ENCODE measurements at regions not wholly inside any gene's neighbourhood (a gene's known extent, or its start where the extent isn't known, plus 50 kb on each side); places are given as distances from the start of the nearest gene placed in this dataset.
A peak's percentile ranks its signal among the peaks of the same experiment; 100 is the strongest.

GRCh38 chr2:24439971-24440340 lies 51.1 kb upstream of the NCOA1 start:
- no peak for DNase-seq

GRCh38 chr2:24439280-24439970 lies 51.6 kb upstream of the NCOA1 start:
- no peak for DNase-seq

GRCh38 chr2:24438106-24438505 lies 52.9 kb upstream of the NCOA1 start:
- DNase-seq = no peak

- DNase-seq = peak in 1 of 2 experiments; percentile 15
Measured at GRCh38 chr2:24435391-24436316, 55.4 kb upstream of the NCOA1 start.

- DNase-seq = no peak
Measured at GRCh38 chr2:24434541-24434940, 56.5 kb upstream of the NCOA1 start.

- no peak for DNase-seq
Measured at GRCh38 chr2:24432735-24433134, 58.3 kb upstream of the NCOA1 start.

GRCh38 chr2:24432121-24432520 lies 58.9 kb upstream of the NCOA1 start:
- DNase-seq = no peak

- no peak for DNase-seq
Measured at GRCh38 chr2:24429197-24430074, 61.6 kb upstream of the NCOA1 start.

GRCh38 chr2:24424387-24424786 lies 64.1 kb upstream of the ITSN2 start:
- no peak for DNase-seq

GRCh38 chr2:24423095-24423494 lies 62.8 kb upstream of the ITSN2 start:
- no peak for DNase-seq

GRCh38 chr2:24421668-24422067 lies 61.3 kb upstream of the ITSN2 start:
- peak; percentile 44 to 51 for DNase-seq

GRCh38 chr2:24420373-24420772 lies 60.0 kb upstream of the ITSN2 start:
- DNase-seq = no peak

- no peak for DNase-seq
Measured at GRCh38 chr2:24418166-24418841, 58.0 kb upstream of the ITSN2 start.

- DNase-seq = no peak
Measured at GRCh38 chr2:24412812-24413211, 52.5 kb upstream of the ITSN2 start.

GRCh38 chr2:24411488-24412151 lies 51.3 kb upstream of the ITSN2 start:
- no peak for DNase-seq

GRCh38 chr2:24410976-24411375 lies 50.6 kb upstream of the ITSN2 start:
- no peak for DNase-seq

- peak; percentile 56 to 78 for DNase-seq
Measured at GRCh38 chr2:24409700-24410556, 49.6 kb upstream of the ITSN2 start.

All from SHP77 (cell line).